ENCODE measurements at regions not wholly inside any gene's neighbourhood (a gene's known extent, or its start where the extent isn't known, plus 50 kb on each side); places are given as distances from the start of the nearest gene placed in this dataset.
"Not testable (repeated sequence)": the region's sequence is repeated elsewhere in the genome, so short reads cannot be mapped to it uniquely, and the experiment has no call there.

GRCh38 chr6:114928731-114929130 is 585.9 kb upstream of the HS3ST5 start:
- not testable (repeated sequence) for DNase-seq (ENCODE audit: low read depth)

- DNase-seq (ENCODE audit: low read depth) = no peak
These were observed 563.3 kb upstream of the HS3ST5 start for GRCh38 chr6:114906096-114906495.

DNA sequence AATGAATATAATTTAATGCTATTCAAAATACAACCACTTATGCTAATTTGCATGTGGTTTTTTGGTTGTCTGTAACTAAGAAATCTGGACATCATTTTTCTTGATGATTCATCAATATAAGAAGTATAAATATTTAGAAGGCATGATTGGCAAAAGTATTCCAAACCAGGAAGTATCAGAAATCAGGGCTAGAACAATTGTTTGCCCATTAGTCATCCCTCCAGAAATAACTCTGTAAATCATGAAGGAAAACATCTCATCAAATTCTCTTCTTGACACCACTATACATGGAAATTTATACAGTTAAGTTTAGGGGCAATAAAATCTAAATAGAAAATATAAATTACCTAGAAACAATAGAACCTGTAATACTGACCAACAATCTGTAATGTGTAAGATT is 554.7 kb upstream of the HS3ST5 start:
- DNase-seq (ENCODE audit: low read depth) = peak; percentile 41

DNA sequence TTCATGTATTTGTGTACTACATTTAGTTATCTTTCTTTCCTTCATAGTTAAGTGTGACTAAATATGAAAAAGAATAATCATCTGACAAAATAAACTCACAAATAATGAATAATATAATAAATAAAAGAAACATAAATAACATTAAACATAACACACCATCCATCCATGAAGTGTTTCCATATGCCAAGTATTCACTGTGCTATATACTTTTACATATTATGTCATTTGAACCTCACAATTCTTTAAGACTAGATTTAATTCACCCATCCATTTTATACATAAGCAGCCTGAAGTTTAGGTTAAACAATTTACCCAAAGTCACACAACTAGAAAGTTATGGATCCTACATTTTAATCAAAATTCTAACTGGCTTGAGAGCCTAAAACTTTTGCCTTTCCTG is 549.4 kb upstream of the HS3ST5 start:
- no peak for DNase-seq (ENCODE audit: low read depth)

DNA sequence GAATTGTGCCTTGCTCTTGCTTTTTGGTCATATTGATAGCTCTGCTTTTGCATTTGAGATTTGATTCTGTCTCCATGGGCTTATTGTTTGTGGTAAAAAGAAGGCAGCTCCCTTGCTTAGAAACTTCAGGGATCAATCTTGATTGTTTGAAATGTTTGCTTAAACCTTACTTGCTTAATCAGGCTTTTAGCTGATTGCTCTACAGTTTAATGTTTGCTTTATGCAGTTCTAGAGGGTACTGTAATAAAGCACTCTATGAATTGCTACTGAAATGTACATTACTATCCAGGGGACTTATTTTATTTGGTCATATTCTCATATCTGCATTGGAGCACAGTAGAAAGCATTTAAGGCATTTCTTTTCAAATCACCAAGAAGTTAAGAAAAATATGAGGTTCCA is 545.4 kb upstream of the HS3ST5 start:
- DNase-seq (ENCODE audit: low read depth) = no peak

- DNase-seq (ENCODE audit: low read depth) = no peak
These were observed 544.0 kb upstream of the HS3ST5 start for GRCh38 chr6:114886670-114887436.

DNA sequence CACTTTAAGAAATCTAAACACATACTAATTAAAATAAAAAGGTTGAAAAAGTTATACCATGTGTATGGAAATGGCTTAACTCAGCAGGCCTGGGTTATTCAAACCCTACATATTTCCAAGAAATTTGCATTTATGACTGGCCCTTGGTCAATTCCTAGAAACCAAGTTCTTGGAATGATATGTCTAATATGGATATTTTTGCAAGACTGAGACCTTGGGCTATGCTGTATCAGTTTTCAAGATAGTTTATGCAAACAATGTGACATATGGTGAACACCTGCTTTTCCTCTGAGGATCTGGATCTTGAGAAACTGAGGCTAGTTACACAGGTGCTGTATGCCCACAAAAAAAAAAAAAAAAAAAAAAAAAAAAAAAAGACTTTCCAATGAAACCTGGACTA is 536.9 kb upstream of the HS3ST5 start:
- no peak for DNase-seq (ENCODE audit: low read depth)

- no peak for DNase-seq (ENCODE audit: low read depth)
These were observed 535.3 kb upstream of the HS3ST5 start for GRCh38 chr6:114878091-114878490.

DNA sequence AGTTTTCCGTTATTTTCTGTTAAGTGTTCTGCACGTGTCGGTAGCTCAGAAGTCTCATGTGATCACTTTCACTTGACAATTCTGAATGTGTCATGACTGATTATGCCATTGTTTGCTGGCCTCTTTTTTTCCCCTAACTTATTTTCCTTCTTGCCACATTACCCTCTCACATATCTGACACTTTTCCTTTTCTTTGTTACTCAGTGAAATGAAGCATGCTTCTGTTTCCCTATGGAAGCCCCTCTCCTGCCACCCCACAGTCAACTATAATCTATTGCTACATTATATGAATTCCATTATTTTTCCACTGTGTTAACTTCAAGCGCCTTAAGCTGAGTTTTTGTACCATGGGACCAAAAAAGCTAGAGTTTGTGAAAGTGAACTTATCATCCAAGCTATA is 531.6 kb upstream of the HS3ST5 start:
- DNase-seq (ENCODE audit: low read depth) = no peak

DNA sequence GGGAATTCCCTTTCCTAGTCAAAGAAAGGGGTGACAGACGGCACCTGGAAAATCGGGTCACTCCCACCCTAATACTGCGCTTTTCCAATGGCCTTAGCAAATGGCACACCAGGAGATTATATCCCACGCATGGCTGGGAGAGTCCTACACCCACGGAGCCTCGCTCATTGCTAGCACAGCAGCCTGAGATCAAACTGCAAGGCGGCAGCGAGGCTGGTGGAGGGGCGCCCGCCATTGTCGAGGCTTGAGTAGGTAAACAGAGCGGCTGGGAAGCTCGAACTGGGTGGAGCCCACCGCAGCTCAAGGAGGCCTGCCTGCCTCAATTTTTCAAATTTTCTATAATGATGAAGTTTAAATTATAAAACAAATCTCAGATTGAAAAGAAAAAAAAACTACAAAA is 522.7 kb upstream of the HS3ST5 start:
- DNase-seq (ENCODE audit: low read depth) = not testable (repeated sequence)

- no peak for DNase-seq (ENCODE audit: low read depth)
These were observed 520.8 kb upstream of the HS3ST5 start for GRCh38 chr6:114863610-114864009.

GRCh38 chr6:114862819-114863218 is 520.0 kb upstream of the HS3ST5 start:
- peak; percentile 10 for DNase-seq (ENCODE audit: low read depth)

DNA sequence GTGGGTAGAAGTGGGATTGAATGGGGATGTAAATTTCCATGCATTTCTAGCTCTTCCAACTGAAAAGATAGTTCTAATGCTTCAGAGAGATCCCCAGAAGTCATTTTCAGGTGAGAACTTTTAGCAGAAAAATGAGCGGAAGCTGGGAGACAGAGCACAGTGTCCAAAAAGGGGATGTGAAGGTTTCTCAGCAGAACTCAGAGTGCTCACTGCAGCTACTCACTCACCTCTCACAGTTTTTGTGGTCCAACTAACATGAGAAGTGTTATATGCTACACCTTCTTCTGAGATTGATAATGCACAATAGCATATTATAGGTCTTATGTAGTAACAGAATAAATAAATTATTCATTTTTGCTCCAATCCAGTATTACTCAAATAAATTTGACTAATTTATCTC is 519.2 kb upstream of the HS3ST5 start:
- DNase-seq (ENCODE audit: low read depth) = no peak

GRCh38 chr6:114844359-114844758 is 501.5 kb upstream of the HS3ST5 start:
- DNase-seq (ENCODE audit: low read depth) = no peak

DNA sequence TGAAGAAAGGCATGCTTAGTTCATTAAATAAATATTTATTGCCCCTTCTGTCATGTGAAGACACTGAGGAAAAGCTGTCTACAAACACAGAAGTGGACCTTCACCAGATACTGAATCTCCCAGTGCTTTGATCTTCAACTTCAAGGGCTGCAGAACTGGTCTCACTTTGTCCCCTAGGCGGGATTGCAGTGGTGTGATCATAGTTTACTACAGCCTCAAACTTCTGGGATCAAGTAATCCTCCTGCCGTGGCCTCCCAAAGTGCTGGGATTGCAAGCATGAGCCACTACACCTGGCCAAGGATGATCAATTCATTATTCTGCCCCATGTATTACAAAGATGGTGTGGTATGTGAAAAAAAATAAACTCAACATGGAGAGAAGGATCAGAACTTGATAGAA is 496.2 kb upstream of the HS3ST5 start:
- DNase-seq (ENCODE audit: low read depth) = no peak

GRCh38 chr6:114833211-114833610 is 490.4 kb upstream of the HS3ST5 start:
- DNase-seq (ENCODE audit: low read depth) = no peak

DNA sequence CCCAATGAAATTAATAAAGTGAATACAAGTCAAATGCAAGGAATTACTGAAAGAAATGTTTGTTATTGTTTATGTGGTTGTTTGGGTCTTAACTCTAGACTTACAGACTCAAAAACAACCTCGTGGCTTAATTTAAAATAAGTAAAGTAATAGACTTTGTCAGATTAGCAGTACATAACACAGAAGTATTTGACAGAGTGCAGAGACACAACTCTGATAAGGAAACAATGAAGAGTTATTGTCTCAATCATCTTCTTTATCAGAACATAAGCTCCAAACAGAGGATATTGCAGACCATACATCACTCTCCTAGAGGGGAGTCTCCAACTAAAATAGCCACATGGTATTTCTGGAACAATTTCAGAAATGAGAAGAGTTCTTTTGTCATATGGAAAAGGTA is 487.7 kb upstream of the HS3ST5 start:
- DNase-seq (ENCODE audit: low read depth) = no peak

- no peak for DNase-seq (ENCODE audit: low read depth)
These were observed 484.3 kb upstream of the HS3ST5 start for GRCh38 chr6:114827135-114827534.

- DNase-seq (ENCODE audit: low read depth) = no peak
These were observed 481.6 kb upstream of the HS3ST5 start for GRCh38 chr6:114824409-114824808.

DNA sequence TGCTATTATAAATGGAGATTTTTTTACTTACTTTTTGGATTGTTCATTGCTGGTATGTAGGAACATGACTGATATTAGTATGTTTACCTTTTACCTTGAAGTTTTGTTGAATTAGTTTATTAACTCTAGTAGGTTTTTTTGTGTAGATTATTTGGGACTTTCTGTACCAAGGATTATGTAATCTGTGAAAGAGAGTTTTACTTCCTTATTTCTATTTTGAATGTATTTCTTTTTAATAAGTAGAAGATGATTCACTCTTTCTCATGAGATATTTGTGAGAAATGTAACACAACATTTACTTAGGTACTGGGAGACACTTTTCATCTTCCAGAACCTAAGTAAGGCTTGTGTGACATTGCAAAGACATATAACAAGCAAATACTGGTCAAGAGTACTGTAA is 473.9 kb upstream of the HS3ST5 start:
- no peak for DNase-seq (ENCODE audit: low read depth)

GRCh38 chr6:114810468-114810867 is 467.6 kb upstream of the HS3ST5 start:
- no peak for DNase-seq (ENCODE audit: low read depth)

GRCh38 chr6:114805426-114805825 is 462.6 kb upstream of the HS3ST5 start:
- DNase-seq (ENCODE audit: low read depth) = not testable (repeated sequence)

- DNase-seq (ENCODE audit: low read depth) = no peak
These were observed 453.8 kb upstream of the HS3ST5 start for GRCh38 chr6:114796576-114796975.

DNA sequence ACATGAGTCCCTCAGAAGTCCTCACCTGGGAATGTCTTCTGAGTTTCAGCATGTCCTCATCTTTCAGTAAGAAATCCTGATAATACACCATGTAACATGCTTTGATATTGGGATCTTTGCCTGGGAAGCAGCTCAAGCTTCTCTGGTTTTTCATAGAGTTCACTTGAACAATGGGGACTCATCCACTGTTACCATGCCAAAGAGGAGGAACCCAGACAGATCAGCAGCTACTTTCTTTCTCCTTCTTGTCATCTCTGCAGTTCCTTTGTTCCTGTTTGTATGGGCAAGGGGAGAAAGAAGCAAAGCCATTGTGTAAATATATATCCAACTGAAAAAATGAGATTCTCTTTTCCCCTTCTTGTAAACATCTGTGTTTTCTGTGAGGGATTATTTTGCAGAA is 450.6 kb upstream of the HS3ST5 start:
- no peak for DNase-seq (ENCODE audit: low read depth)
